Stomach (tissue), 4 donors: ENCODE measurements at regions not wholly inside any gene's neighbourhood (a gene's known extent, or its start where the extent isn't known, plus 50 kb on each side); places are given as distances from the start of the nearest gene placed in this dataset.

Source experiments
- CTCF ChIP-seq, 7 experiments: fragments of 450-650 bp in 4 of 7; fragments of 200-600 bp in 3 of 7; sonication (generic) in 3 of 7; IDR thresholded peaks; one replicate each; pipeline ENCODE4 v1.5.1; 2016 to 2019; ENCODE audit warnings: antibody characterized with exemption in 7 of 7, control low read depth in 2 of 7, mild to moderate bottlenecking in 1 of 7
- EP300 ChIP-seq: sonication (generic); formaldehyde crosslinking; IDR thresholded peaks from one replicate; pipeline ENCODE4 v1.6.1; 2017; ENCODE audit warnings: antibody characterized with exemption
- POLR2A ChIP-seq, 4 donors: fragments of 450-650 bp; IDR thresholded peaks; one replicate each; pipeline ENCODE4 v1.6.1; 2016; ENCODE audit warnings: antibody characterized with exemption in 4 of 4, control low read depth in 2 of 4, mild to moderate bottlenecking in 1 of 4, moderate library complexity in 1 of 4
- POLR2AphosphoS5 ChIP-seq, 3 donors: sonication (generic); formaldehyde crosslinking; IDR thresholded peaks; one replicate each; pipeline ENCODE4 v1.6.1; 2016; ENCODE audit warnings: antibody characterized with exemption in 3 of 3

GRCh38 chr2:120544522-120544921, 191.1 kb upstream of the GLI2 start:
- TF ChIP-seq CTCF (IDR thresholded peaks at IDR 0.05), result no peak
- TF ChIP-seq POLR2A (IDR thresholded peaks at IDR 0.05), result no peak
- TF ChIP-seq POLR2AphosphoS5 (IDR thresholded peaks at IDR 0.05), result no peak
- TF ChIP-seq EP300, result no peak
